ENCODE measurements at regions not wholly inside any gene's neighbourhood (a gene's known extent, or its start where the extent isn't known, plus 50 kb on each side); places are given as distances from the start of the nearest gene placed in this dataset.

DNA sequence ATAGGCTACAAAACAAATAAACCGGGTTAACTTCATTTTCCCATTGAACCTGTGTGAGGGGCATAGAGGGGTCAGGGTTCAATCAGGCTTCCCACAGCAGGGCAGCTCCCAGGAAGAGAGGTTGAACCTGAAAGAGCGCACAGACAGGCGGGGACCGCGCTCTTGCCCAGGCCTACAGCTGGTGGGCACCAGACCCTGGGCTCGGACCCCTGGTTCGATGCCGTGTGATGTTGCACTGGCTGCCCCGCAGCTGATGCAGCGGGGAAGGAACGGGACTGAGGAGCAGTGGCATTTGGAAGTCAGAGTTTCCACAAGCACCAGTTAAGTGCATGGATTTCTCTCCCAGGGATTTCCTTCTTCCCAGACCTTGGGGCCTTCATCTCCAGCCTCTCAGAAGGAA is 72.6 kb upstream of the INSIG1 start:
- Histone ChIP-seq H3K27ac (ENCODE audit: low read length) (no peak overlapping the region), H4K20me1 (ENCODE audit: insufficient read depth, low read length) (no peaks in the 10 kb centered on the region), H3K9me3 (ENCODE audit: insufficient read depth, low read length) (no peaks in the 10 kb centered on the region), H3K9ac (ENCODE audit: low read length) (no peak overlapping the region), H3K4me3 (ENCODE audit: low read length) (no peak overlapping the region), H2AFZ (ENCODE audit: low read depth, low read length) (no peak overlapping the region), H3K27me3 (ENCODE audit: low read depth, low read length) (no peaks in the 10 kb centered on the region), H3K79me2 (ENCODE audit: low read length) (no peaks in the 10 kb centered on the region), H3K4me2 (ENCODE audit: low read length) (no peak overlapping the region), H3K4me1 (ENCODE audit: low read length) (no peaks in the 10 kb centered on the region), H3K36me3 (replicated peaks; ENCODE audit: low read depth, low read length) (no peaks in the 10 kb centered on the region)
- TF ChIP-seq, protein P1, sequence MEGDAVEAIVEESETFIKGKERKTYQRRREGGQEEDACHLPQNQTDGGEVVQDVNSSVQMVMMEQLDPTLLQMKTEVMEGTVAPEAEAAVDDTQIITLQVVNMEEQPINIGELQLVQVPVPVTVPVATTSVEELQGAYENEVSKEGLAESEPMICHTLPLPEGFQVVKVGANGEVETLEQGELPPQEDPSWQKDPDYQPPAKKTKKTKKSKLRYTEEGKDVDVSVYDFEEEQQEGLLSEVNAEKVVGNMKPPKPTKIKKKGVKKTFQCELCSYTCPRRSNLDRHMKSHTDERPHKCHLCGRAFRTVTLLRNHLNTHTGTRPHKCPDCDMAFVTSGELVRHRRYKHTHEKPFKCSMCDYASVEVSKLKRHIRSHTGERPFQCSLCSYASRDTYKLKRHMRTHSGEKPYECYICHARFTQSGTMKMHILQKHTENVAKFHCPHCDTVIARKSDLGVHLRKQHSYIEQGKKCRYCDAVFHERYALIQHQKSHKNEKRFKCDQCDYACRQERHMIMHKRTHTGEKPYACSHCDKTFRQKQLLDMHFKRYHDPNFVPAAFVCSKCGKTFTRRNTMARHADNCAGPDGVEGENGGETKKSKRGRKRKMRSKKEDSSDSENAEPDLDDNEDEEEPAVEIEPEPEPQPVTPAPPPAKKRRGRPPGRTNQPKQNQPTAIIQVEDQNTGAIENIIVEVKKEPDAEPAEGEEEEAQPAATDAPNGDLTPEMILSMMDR (IDR thresholded peaks at IDR 0.05; ENCODE audit: low read depth, low read length) = no peak
- no peak for TF ChIP-seq EZH2phosphoT487 (IDR thresholded peaks at IDR 0.05; ENCODE audit: low read depth)

DNA sequence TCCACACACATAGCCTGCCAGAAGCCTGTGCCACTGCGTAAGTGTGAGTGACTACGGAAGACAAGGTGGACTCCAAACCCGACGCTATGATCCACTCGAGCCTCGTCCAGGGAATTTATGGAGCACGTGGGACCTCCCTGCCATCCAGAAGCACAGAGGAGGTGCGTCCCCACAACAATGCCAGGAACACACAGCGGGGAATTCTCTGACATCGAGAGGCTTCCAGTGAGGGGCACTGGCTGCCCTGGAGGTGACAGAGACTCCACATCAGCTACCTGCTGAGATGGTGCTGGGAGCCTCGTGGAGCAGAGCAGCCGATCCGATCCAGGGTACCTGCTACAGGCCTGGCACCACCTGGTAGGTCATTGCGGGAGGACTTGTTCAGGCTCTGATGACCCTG is 72.2 kb upstream of the INSIG1 start:
- Histone ChIP-seq H4K20me1 (ENCODE audit: insufficient read depth, low read length) (no peaks in the 10 kb centered on the region), H3K4me2 (ENCODE audit: low read length) (no peak overlapping the region), H2AFZ (ENCODE audit: low read depth, low read length) (no peak overlapping the region), H3K36me3 (replicated peaks; ENCODE audit: low read depth, low read length) (no peaks in the 10 kb centered on the region), H3K79me2 (ENCODE audit: low read length) (no peaks in the 10 kb centered on the region), H3K9me3 (ENCODE audit: insufficient read depth, low read length) (no peaks in the 10 kb centered on the region), H3K4me1 (ENCODE audit: low read length) (no peaks in the 10 kb centered on the region), H3K27me3 (ENCODE audit: low read depth, low read length) (no peaks in the 10 kb centered on the region), H3K9ac (ENCODE audit: low read length) (no peak overlapping the region), H3K4me3 (ENCODE audit: low read length) (no peak overlapping the region), H3K27ac (ENCODE audit: low read length) (no peak overlapping the region)
- TF ChIP-seq, protein P1 (IDR thresholded peaks at IDR 0.05; ENCODE audit: low read depth, low read length) = no peak
- TF ChIP-seq EZH2phosphoT487 (IDR thresholded peaks at IDR 0.05; ENCODE audit: low read depth) = no peak

DNA sequence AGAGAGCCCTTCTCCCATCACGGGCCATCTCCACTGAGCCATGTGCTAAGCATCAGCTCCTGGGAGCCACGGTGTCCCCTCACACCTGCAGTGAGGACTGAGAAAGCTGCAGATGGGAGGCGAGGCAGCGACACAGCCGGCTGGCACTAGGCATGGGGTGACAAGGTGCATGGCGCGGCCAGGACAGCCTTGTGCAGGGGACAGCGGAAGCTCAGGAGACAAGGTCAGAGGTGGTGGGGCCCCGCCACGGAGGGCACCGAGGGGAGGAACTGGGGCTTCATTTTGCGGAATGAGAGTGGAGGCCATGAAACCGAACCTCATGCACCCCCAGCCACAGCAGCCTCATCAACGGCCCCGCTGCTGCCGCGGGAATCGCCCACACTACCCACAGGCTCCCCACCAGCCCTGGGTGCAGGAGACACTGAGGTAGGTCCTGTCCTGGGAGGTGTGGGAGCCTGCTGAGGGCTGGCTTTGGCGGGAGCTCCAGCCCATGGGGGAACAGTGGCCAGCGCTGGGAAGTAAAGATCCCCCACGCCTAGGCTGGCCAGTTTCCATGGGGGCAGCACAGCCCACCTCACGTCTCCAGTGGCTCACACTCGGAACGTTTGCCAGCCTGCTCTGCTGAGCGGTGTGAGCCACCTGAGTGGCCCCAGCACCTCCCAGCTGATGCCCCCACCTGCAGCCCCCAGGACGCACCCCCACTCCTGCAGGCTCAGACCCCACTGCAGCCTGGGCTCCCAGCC is 71.2 kb upstream of the INSIG1 start:
- H3K9me3 ChIP-seq (ENCODE audit: insufficient read depth, low read length) = no peaks in the 10 kb centered on the region
- H3K9ac ChIP-seq (ENCODE audit: low read length) = no peak overlapping the region
- no peaks in the 10 kb centered on the region for H3K79me2 ChIP-seq (ENCODE audit: low read length)
- no peak overlapping the region for H3K4me2 ChIP-seq (ENCODE audit: low read length)
- TF ChIP-seq, protein P1 (IDR thresholded peaks at IDR 0.05; ENCODE audit: low read depth, low read length) = no peak
- TF ChIP-seq EZH2phosphoT487 (IDR thresholded peaks at IDR 0.05; ENCODE audit: low read depth) = no peak
- H3K4me3 ChIP-seq (ENCODE audit: low read length) = no peak overlapping the region
- H3K27me3 ChIP-seq (ENCODE audit: low read depth, low read length) = no peaks in the 10 kb centered on the region
- no peaks in the 10 kb centered on the region for H4K20me1 ChIP-seq (ENCODE audit: insufficient read depth, low read length)
- H2AFZ ChIP-seq (ENCODE audit: low read depth, low read length) = no peak overlapping the region
- H3K36me3 ChIP-seq (replicated peaks; ENCODE audit: low read depth, low read length) = no peaks in the 10 kb centered on the region
- no peak overlapping the region for H3K27ac ChIP-seq (ENCODE audit: low read length)
- H3K4me1 ChIP-seq (ENCODE audit: low read length) = no peaks in the 10 kb centered on the region

DNA sequence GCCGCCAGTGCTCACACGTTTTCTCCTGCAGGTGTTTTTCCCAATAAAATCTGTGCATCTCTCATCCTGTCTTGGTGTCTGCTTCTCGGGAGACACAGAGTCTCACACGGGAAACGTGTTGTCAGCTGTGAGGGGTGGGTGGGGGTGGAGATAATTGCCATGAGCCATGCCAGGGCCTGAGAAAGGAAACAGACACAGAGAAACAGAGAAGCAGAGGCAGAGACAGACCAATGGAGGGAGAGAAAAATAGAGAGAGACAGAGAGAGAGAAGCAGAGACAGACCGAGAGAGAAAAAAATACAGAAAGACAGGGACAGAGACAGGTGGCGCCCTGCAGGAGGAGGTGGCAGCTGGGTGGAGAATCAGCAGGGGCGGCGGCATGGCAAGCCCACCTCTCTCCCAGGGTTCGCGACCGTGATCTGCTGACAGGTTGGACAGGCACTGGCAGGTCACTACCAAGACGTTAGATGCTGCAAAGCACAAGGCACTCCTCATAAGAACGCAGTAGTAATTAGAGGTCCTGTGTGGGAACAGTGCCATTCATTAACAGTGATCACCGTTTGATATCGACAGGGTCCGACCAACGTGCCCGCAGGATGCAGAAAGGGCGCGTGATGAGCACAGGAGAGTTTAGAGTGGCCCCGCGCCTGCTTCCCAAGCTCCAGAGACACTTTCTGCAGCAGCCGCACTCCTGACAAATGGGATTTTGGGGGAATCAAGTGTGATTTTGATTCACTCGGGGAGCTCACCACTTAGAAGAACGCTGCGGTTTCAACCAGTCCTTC is 70.5 kb upstream of the INSIG1 start:
- TF ChIP-seq EZH2phosphoT487 (IDR thresholded peaks at IDR 0.05; ENCODE audit: low read depth) = no peak
- TF ChIP-seq, protein P1 (IDR thresholded peaks at IDR 0.05; ENCODE audit: low read depth, low read length) = no peak
- Histone ChIP-seq H4K20me1 (ENCODE audit: insufficient read depth, low read length) (no peaks in the 10 kb centered on the region), H3K79me2 (ENCODE audit: low read length) (no peaks in the 10 kb centered on the region), H3K36me3 (replicated peaks; ENCODE audit: low read depth, low read length) (no peaks in the 10 kb centered on the region), H3K27ac (ENCODE audit: low read length) (no peak overlapping the region), H3K4me2 (ENCODE audit: low read length) (no peak overlapping the region), H3K9ac (ENCODE audit: low read length) (no peak overlapping the region), H3K4me3 (ENCODE audit: low read length) (no peak overlapping the region), H3K27me3 (ENCODE audit: low read depth, low read length) (no peaks in the 10 kb centered on the region), H3K9me3 (ENCODE audit: insufficient read depth, low read length) (no peaks in the 10 kb centered on the region), H3K4me1 (ENCODE audit: low read length) (no peaks in the 10 kb centered on the region), H2AFZ (ENCODE audit: low read depth, low read length) (no peak overlapping the region)

All from OCI-LY3 (cell line).